ENCODE measurements at regions not wholly inside any gene's neighbourhood (a gene's known extent, or its start where the extent isn't known, plus 50 kb on each side); places are given as distances from the start of the nearest gene placed in this dataset.

- TF ChIP-seq EZH2 (IDR thresholded peaks at IDR 0.05; ENCODE audit: low read depth, unreplicated experiment) (no peak), CTCF (conservative IDR thresholded peaks at IDR 0.05; ENCODE audit: low read depth in 2 of 2) (no peak), JUNB (IDR thresholded peaks at IDR 0.05; ENCODE audit: unreplicated experiment) (no peak), POLR2AphosphoS5 (IDR thresholded peaks at IDR 0.05; ENCODE audit: low read depth) (no peak), STAT1 (IDR thresholded peaks at IDR 0.05; ENCODE audit: unreplicated experiment) (no peak), ZNF114 (CRISPR knock-in tag; IDR thresholded peaks at IDR 0.05) (no peak), EZH2phosphoT487 (IDR thresholded peaks at IDR 0.05; ENCODE audit: unreplicated experiment) (no peak), REST (IDR thresholded peaks at IDR 0.05; ENCODE audit: unreplicated experiment) (no peak), CREB1 (CRISPR knock-in tag; IDR thresholded peaks at IDR 0.05; ENCODE audit: low read depth) (no peak), NANOG (IDR thresholded peaks at IDR 0.05; ENCODE audit: borderline replicate concordance) (no peak), ZNF331 (CRISPR knock-in tag; IDR thresholded peaks at IDR 0.05; ENCODE audit: low read depth) (no peak)
These were observed 175.3 kb downstream of the LEPR start for GRCh38 chr1:65595724-65596123.
